Coronary artery (tissue), 2 donors: ENCODE measurements at regions not wholly inside any gene's neighbourhood (a gene's known extent, or its start where the extent isn't known, plus 50 kb on each side); places are given as distances from the start of the nearest gene placed in this dataset.
"Not testable (repeated sequence)": the region's sequence is repeated elsewhere in the genome, so short reads cannot be mapped to it uniquely, and the experiment has no call there.

Experiments
- DNase-seq: peaks from one replicate; pipeline ENCODE4 v3.0.0-alpha.2; 2017; ENCODE audit warnings: low spot score
- H3K27ac ChIP-seq, 2 donors: fragments of 200-600 bp; sonication (generic); one replicate each; pipeline ENCODE4 v1.5.1; 2016 to 2019
- H3K4me3 ChIP-seq: fragments of 200-600 bp; sonication (generic); 2 replicates; pipeline ENCODE4 v1.5.1; 2016; ENCODE audit warnings: mild to moderate bottlenecking, moderate library complexity
- CTCF ChIP-seq: fragments of 200-600 bp; sonication (generic); IDR thresholded peaks from one replicate; pipeline ENCODE4 v1.5.1; 2019; ENCODE audit warnings: antibody characterized with exemption

- no peak for DNase-seq
- H3K27ac ChIP-seq, result no peak overlapping the region
- TF ChIP-seq CTCF, result no peak
- H3K4me3 ChIP-seq, result no peak overlapping the region
These were observed 275.1 kb downstream of the ABCC12 start for GRCh38 chr16:47880653-47881052.

GRCh38 chr16:47877166-47877565, 278.6 kb downstream of the ABCC12 start:
- no peak overlapping the region for H3K27ac ChIP-seq
- H3K4me3 ChIP-seq, result no peak overlapping the region
- TF ChIP-seq CTCF, result no peak
- no peak for DNase-seq

GRCh38 chr16:47876511-47876910, 279.3 kb downstream of the ABCC12 start:
- Histone ChIP-seq H3K27ac (no peak overlapping the region), H3K4me3 (no peak overlapping the region)
- DNase-seq, result no peak
- TF ChIP-seq CTCF, result no peak

- no peak for TF ChIP-seq CTCF
- no peak for DNase-seq
- Histone ChIP-seq H3K4me3 (no peak overlapping the region), H3K27ac (no peak overlapping the region)
These were observed 282.4 kb downstream of the ABCC12 start for GRCh38 chr16:47873434-47873833.

GRCh38 chr16:47872225-47872624, 283.6 kb downstream of the ABCC12 start:
- TF ChIP-seq CTCF, result no peak
- Histone ChIP-seq H3K4me3 (no peak overlapping the region), H3K27ac (no peak overlapping the region)

GRCh38 chr16:47866423-47866822, 289.4 kb downstream of the ABCC12 start:
- no peak overlapping the region for H3K27ac ChIP-seq
- TF ChIP-seq CTCF, result no peak
- H3K4me3 ChIP-seq, result no peak overlapping the region
- no peak for DNase-seq

More at GRCh38 chr16:47872225-47872624, 283.6 kb downstream of the ABCC12 start:
- DNase-seq, result no peak

- no peak for DNase-seq
- no peak overlapping the region for H3K4me3 ChIP-seq
- TF ChIP-seq CTCF, result no peak
- H3K27ac ChIP-seq, result no peak overlapping the region
These were observed 290.4 kb downstream of the ABCC12 start for GRCh38 chr16:47865337-47865855.

- H3K27ac ChIP-seq, DNase-seq, H3K4me3 ChIP-seq: not testable (repeated sequence)
These were observed 291.5 kb downstream of the ABCC12 start for GRCh38 chr16:47864262-47864661.
